SJSA1 (cell line): ENCODE measurements at regions not wholly inside any gene's neighbourhood (a gene's known extent, or its start where the extent isn't known, plus 50 kb on each side); places are given as distances from the start of the nearest gene placed in this dataset.
"Not testable (repeated sequence)": the region's sequence is repeated elsewhere in the genome, so short reads cannot be mapped to it uniquely, and the experiment has no call there.

Experiments
- DNase-seq, 2 experiments: peaks; one replicate each; pipeline ENCODE4 v3.0.0-alpha.2; 2015 to 2020; ENCODE audit warnings: low spot score in 2 of 2, low read depth in 1 of 2
- H3K27ac ChIP-seq: fragments of 250-450 bp; sonication (Bioruptor Pico); 2 replicates; pipeline ENCODE4 v1.5.1; 2020; ENCODE audit warnings: mild to moderate bottlenecking, moderate library complexity
- H3K27me3 ChIP-seq: fragments of 250-450 bp; sonication (Bioruptor Pico); replicated peaks from 2 replicates; pipeline ENCODE4 v1.5.1; 2020; ENCODE audit warnings: mild to moderate bottlenecking, moderate library complexity
- H3K36me3 ChIP-seq: fragments of 250-450 bp; sonication (Bioruptor Pico); 2 replicates; pipeline ENCODE4 v1.5.1; 2020; ENCODE audit warnings: mild to moderate bottlenecking
- H3K4me1 ChIP-seq: fragments of 250-450 bp; sonication (Bioruptor Pico); replicated peaks from 2 replicates; pipeline ENCODE4 v1.6.1; 2021; ENCODE audit warnings: mild to moderate bottlenecking
- H3K4me3 ChIP-seq: fragments of 250-450 bp; sonication (Bioruptor Pico); 2 replicates; pipeline ENCODE4 v1.5.1; 2020; ENCODE audit warnings: mild to moderate bottlenecking
- H3K9me3 ChIP-seq: fragments of 250-450 bp; sonication (Bioruptor Pico); replicated peaks from 2 replicates; pipeline ENCODE4 v1.5.1; 2020; ENCODE audit warnings: mild to moderate bottlenecking

DNA sequence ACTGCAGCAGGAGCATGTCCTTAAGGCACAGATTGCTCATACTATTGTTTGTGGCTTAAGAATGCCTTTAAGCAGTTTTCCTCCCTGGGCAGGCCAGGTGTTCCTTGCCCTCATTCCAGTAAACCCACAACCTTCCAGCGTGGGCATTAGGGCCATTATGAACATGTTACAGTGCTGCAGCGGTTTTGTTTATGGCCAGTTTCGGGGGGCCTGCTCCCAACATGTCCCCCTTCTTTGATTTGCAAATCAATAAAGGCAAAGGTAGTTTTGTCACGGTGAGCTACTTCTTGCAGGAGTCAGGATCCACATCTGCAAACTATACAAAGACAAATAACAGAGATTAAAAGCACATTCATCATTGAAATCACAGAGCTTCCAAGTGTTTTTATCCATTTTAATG, 712.8 kb upstream of the MBL2 start:
- not testable (repeated sequence) for DNase-seq, H3K4me3 ChIP-seq, H3K27me3 ChIP-seq, H3K9me3 ChIP-seq, H3K36me3 ChIP-seq, H3K27ac ChIP-seq, H3K4me1 ChIP-seq

DNA sequence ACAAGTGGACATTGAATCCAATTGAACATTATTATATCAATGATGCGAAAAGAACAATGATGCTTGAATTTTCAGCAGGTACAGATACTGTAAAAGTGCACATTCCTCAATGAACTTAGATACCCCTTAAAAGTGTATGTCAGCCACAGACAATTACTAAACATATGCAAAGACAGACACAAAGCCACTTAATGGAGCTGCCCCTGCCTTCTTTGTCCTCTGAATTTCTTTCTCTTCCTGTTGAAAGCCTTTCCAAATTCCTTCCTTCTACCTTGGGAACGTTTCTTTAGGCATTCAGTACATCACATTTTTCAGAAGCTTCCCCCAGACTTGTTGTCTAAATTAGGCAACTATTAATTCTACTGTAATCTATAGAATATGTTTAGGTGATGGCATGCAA, 706.8 kb upstream of the MBL2 start:
- Histone ChIP-seq H3K36me3 (no peaks in the 10 kb centered on the region), H3K4me3 (no peak overlapping the region), H3K27ac (no peak overlapping the region), H3K27me3 (no peaks in the 10 kb centered on the region), H3K9me3 (no peaks in the 10 kb centered on the region), H3K4me1 (no peaks in the 10 kb centered on the region)
- no peak for DNase-seq

DNA sequence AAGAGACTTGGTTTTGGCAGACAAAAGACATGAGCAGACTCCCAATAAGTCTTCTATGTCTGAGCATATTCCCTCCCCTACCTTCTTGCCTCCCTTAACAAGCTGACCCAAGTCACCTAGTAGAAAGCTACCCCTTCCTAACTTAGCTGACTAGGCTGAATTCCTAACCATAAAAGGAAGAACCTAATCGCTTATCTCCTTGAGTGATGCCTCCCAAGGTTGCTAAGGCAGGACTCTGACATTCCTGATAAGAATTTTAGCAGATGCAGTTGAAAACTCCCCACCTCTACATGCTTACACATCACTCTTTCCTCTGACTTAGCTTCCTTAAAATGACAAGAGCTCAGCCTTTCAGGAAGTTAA, 704.7 kb upstream of the MBL2 start:
- DNase-seq: no peak
- no peak overlapping the region for H3K4me3 ChIP-seq
- no peak overlapping the region for H3K27ac ChIP-seq
- H3K36me3 ChIP-seq: no peaks in the 10 kb centered on the region
- H3K27me3 ChIP-seq: no peaks in the 10 kb centered on the region
- H3K4me1 ChIP-seq: no peaks in the 10 kb centered on the region
- no peaks in the 10 kb centered on the region for H3K9me3 ChIP-seq

- no peaks in the 10 kb centered on the region for H3K4me1 ChIP-seq
These were observed 704.2 kb upstream of the MBL2 start for GRCh38 chr10:53476650-53477312.

GRCh38 chr10:53469383-53469782, 696.8 kb upstream of the MBL2 start:
- no peak overlapping the region for H3K27ac ChIP-seq
- no peaks in the 10 kb centered on the region for H3K27me3 ChIP-seq
- H3K9me3 ChIP-seq: no peaks in the 10 kb centered on the region
- no peaks in the 10 kb centered on the region for H3K36me3 ChIP-seq
- no peak for DNase-seq
- H3K4me1 ChIP-seq: no peaks in the 10 kb centered on the region
- H3K4me3 ChIP-seq: no peak overlapping the region

More at GRCh38 chr10:53476650-53477312, 704.2 kb upstream of the MBL2 start:
- H3K9me3 ChIP-seq: no peaks in the 10 kb centered on the region
- DNase-seq: no peak
- H3K27me3 ChIP-seq: no peaks in the 10 kb centered on the region
- H3K4me3 ChIP-seq: no peak overlapping the region
- H3K36me3 ChIP-seq: no peaks in the 10 kb centered on the region
- no peak overlapping the region for H3K27ac ChIP-seq

- Histone ChIP-seq H3K4me1 (no peaks in the 10 kb centered on the region), H3K27ac (no peak overlapping the region), H3K27me3 (no peaks in the 10 kb centered on the region), H3K4me3 (no peak overlapping the region), H3K9me3 (no peaks in the 10 kb centered on the region), H3K36me3 (no peaks in the 10 kb centered on the region)
- no peak for DNase-seq
These were observed 691.0 kb upstream of the MBL2 start for GRCh38 chr10:53463539-53463938.

DNA sequence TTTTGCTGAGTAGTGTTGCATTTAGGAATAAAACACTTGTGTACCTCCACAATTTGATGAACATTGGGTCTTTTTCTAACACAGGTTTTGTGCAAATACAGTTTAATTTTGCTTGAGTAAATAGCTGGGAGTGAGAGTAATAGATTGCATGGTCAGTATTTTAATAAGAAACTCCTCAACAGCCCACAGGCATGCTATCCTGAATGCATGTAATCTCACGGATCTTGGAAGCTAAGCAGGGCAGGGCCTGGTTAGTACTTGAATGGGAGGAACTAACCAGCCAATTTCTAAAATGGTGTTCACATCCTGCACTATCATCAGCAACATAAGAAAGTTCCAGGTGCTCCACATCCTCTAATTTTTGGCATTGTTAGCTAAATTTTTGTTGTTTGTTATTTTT, 685.4 kb upstream of the MBL2 start:
- no peak for DNase-seq
- Histone ChIP-seq H3K4me3 (no peak overlapping the region), H3K27me3 (no peaks in the 10 kb centered on the region), H3K36me3 (no peaks in the 10 kb centered on the region), H3K9me3 (no peaks in the 10 kb centered on the region), H3K4me1 (no peaks in the 10 kb centered on the region), H3K27ac (no peak overlapping the region)

GRCh38 chr10:53453196-53453595, 680.6 kb upstream of the MBL2 start:
- Histone ChIP-seq H3K9me3 (no peaks in the 10 kb centered on the region), H3K27ac (no peak overlapping the region), H3K36me3 (no peaks in the 10 kb centered on the region), H3K27me3 (no peaks in the 10 kb centered on the region), H3K4me1 (no peaks in the 10 kb centered on the region), H3K4me3 (no peak overlapping the region)
- no peak for DNase-seq

DNA sequence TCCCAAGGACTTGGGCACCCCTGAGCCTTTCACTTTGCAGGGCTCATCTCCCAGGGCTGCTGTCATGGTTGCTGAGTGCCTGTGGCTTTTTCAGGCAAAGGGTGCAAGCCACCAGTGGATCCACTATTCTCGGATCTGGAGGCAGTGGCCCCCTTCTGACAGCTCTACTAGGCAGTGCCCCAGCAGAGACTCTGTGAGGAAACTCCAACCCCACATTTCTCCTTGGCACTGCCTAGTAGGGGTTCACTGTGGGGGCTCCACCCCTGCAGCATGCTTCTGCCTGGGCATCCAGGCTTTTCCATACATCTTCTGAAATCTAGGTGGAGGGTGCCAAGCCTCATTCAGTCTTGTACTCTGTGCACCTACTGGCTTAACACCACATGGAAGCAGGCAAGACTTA, 675.0 kb upstream of the MBL2 start:
- Histone ChIP-seq H3K9me3 (no peaks in the 10 kb centered on the region), H3K27ac (no peak overlapping the region), H3K4me3 (no peak overlapping the region), H3K4me1 (no peaks in the 10 kb centered on the region), H3K27me3 (no peaks in the 10 kb centered on the region), H3K36me3 (no peaks in the 10 kb centered on the region)
- no peak for DNase-seq

GRCh38 chr10:53441843-53442242, 669.3 kb upstream of the MBL2 start:
- Histone ChIP-seq H3K4me3 (no peak overlapping the region), H3K36me3 (no peaks in the 10 kb centered on the region), H3K27me3 (no peaks in the 10 kb centered on the region), H3K9me3 (no peaks in the 10 kb centered on the region), H3K4me1 (no peaks in the 10 kb centered on the region), H3K27ac (no peak overlapping the region)
- DNase-seq: no peak

DNA sequence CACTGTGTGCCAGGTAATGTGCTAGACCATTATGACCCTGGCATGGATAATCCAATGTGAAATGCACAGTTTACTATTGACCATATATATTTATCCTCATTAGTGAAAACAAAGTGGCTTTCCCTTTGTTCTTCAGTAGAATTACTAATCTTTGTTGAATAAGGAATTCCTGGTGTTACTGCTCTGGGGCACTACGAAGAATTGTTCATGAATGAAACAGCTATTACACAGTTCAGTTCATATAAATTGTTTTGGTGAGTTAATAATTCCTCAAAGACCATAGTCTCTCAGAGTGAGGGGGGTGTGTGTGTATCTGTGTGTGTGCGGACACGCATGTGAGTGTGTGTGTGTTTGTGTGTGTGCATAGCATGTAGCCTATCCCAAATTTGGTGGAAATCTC, 668.0 kb upstream of the MBL2 start:
- Histone ChIP-seq H3K4me3 (no peak overlapping the region), H3K27ac (no peak overlapping the region), H3K27me3 (no peaks in the 10 kb centered on the region), H3K4me1 (no peaks in the 10 kb centered on the region), H3K36me3 (no peaks in the 10 kb centered on the region), H3K9me3 (no peaks in the 10 kb centered on the region)
- DNase-seq: no peak

GRCh38 chr10:53439075-53439474, 666.5 kb upstream of the MBL2 start:
- not testable (repeated sequence) for H3K9me3 ChIP-seq, H3K4me1 ChIP-seq, H3K4me3 ChIP-seq, H3K27me3 ChIP-seq, H3K36me3 ChIP-seq, H3K27ac ChIP-seq, DNase-seq

DNA sequence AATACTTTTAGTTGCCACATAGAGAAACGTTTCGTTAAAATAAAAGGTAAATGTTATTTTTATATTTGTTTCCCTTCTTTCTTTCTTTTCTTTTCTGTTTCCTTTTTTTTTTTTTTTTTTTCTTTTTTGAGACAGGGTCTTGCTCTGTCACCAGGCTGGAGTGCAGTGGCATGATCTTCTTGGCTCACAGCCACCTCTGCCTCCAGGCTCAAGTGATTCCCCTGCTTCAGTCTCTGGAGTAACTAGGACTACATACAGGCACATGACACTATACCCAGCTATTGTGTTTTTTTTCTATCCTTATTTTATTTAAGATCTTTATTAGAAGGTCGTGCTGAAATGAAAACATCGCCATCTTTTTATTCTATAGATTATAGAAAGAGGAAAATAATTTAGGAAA, 661.8 kb upstream of the MBL2 start:
- Histone ChIP-seq H3K27ac (no peak overlapping the region), H3K27me3 (no peaks in the 10 kb centered on the region), H3K9me3 (no peaks in the 10 kb centered on the region), H3K4me3 (no peak overlapping the region), H3K36me3 (no peaks in the 10 kb centered on the region), H3K4me1 (no peaks in the 10 kb centered on the region)
- DNase-seq: no peak

- Histone ChIP-seq H3K36me3 (no peaks in the 10 kb centered on the region), H3K4me3 (no peak overlapping the region), H3K27me3 (no peaks in the 10 kb centered on the region), H3K9me3 (no peaks in the 10 kb centered on the region), H3K4me1 (no peaks in the 10 kb centered on the region), H3K27ac (no peak overlapping the region)
- no peak for DNase-seq
These were observed 659.5 kb upstream of the MBL2 start for GRCh38 chr10:53432035-53432434.

- H3K4me1 ChIP-seq: no peaks in the 10 kb centered on the region
- DNase-seq: no peak
These were observed 658.4 kb upstream of the MBL2 start for GRCh38 chr10:53430974-53431373.

More at GRCh38 chr10:53430974-53431373, 658.4 kb upstream of the MBL2 start:
- H3K27me3 ChIP-seq: no peaks in the 10 kb centered on the region
- H3K27ac ChIP-seq: no peak overlapping the region
- H3K4me3 ChIP-seq: no peak overlapping the region
- H3K9me3 ChIP-seq: no peaks in the 10 kb centered on the region
- no peaks in the 10 kb centered on the region for H3K36me3 ChIP-seq
